ENCODE measurements at regions not wholly inside any gene's neighbourhood (a gene's known extent, or its start where the extent isn't known, plus 50 kb on each side); places are given as distances from the start of the nearest gene placed in this dataset.

- DNase-seq (ENCODE audit: extremely low spot score), result no peak
- ChIA-PET CTCF (interaction anchor here (0.9 kb wide), 1 partner anchor 21 kb away, joined by 3 read pairs; no protein-coding TSS in a partner anchor), POLR2A (no interaction called here)
- TF ChIP-seq CTCF (IDR thresholded peaks at IDR 0.05; ENCODE audit: control extremely low read depth, extremely low read depth, low read depth, missing control alignments), result no peak
These were observed 221.6 kb downstream of the NR2F1-AS1 start for GRCh38 chr5:93359296-93359959.

DNA sequence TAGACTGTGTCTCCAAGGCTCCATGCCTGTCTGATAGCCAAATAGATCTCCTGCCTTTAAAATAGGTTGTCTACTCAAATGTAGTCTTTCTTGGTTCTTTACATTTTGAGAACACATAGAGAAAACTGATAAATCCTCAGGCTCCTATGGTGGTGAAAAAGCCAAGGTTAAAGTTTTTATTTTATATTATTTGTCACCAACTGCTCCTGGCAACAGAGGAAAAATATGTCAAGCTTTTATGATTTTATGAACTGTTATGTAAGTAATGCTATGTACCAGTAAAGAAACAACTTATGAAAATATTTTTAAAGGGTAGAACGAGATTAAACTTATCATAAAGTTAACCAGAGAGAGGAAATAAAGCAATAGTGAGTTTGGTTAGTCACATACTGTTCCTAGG, 222.8 kb downstream of the NR2F1-AS1 start:
- no peak for TF ChIP-seq CTCF (IDR thresholded peaks at IDR 0.05; ENCODE audit: control extremely low read depth, extremely low read depth, low read depth, missing control alignments)
- POLR2A ChIA-PET, result no interaction called here
- DNase-seq (ENCODE audit: extremely low spot score), result no peak
- CTCF ChIA-PET, result no interaction called here

DNA sequence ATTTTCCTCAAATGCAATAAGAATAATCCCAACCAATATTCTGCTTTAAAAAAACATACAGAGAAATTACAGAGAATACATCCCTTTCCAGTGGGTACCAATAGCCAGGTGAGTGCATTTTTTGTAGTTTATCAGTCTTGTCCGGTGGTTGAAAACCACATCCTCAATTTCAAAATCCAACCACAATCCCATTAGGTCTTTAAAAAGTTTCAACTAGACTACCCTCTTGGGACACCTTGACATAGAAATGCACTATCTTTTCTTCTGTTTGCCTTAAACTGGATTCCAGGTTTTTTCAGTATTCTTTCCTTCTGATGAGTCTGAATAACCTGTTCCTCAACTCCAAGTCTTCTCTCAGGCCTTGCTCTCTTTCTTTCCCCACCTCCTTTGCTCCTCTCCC, 223.3 kb downstream of the NR2F1-AS1 start:
- no peak for TF ChIP-seq CTCF (IDR thresholded peaks at IDR 0.05; ENCODE audit: control extremely low read depth, extremely low read depth, low read depth, missing control alignments)
- CTCF ChIA-PET, result interaction anchor here (1.7 kb wide), 1 partner anchor 14 kb away, joined by 8 read pairs; no protein-coding TSS in a partner anchor
- POLR2A ChIA-PET, result no interaction called here
- DNase-seq (ENCODE audit: extremely low spot score), result no peak

DNA sequence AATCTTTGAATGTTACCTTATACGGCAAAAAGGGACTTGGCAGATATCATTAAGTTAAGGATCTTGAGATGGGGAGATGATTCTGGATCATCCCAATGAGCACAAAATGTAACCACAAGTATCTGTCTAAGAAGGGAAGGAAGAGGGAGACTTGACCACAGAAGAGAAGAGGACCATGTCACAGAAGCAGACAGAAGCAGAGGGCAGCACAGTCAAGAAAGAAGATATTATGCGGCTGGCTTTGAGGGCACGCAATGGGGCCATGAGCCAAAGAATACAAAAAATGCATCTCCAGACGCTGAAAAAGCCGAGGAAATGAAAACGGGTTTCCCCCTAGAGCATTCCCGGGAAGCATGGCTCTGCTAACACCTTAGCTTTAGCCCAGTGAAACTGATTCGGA, 225.3 kb downstream of the NR2F1-AS1 start:
- POLR2A ChIA-PET, result no interaction called here
- TF ChIP-seq CTCF (IDR thresholded peaks at IDR 0.05; ENCODE audit: control extremely low read depth, extremely low read depth, low read depth, missing control alignments), result no peak
- no peak for DNase-seq (ENCODE audit: extremely low spot score)
- CTCF ChIA-PET, result interaction anchor here (1.0 to 1.7 kb wide), 2 partner anchors 9 to 12 kb away, joined by 5 to 8 read pairs; no protein-coding TSS in a partner anchor

DNA sequence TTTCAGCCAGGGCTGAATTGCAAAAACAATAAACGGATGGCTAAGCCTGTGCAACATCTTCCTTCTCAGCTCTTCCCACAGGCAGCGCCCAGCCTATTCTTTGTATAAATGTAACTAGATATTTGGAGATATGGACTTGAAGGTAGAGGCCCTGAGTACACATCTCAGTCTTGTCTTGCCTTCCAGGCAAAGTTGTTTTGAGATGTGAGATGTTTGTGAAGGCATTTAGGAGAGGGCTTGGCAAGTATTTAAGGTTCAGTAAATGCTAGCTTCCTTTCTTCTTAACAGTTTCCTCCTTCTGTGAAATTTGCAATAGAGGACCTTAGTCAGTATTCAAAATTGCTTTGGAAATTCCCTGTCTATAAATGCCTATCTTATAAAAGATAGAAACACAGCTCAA, 228.8 kb downstream of the NR2F1-AS1 start:
- no peak for TF ChIP-seq CTCF (IDR thresholded peaks at IDR 0.05; ENCODE audit: control extremely low read depth, extremely low read depth, low read depth, missing control alignments)
- CTCF ChIA-PET, result no interaction called here

DNA sequence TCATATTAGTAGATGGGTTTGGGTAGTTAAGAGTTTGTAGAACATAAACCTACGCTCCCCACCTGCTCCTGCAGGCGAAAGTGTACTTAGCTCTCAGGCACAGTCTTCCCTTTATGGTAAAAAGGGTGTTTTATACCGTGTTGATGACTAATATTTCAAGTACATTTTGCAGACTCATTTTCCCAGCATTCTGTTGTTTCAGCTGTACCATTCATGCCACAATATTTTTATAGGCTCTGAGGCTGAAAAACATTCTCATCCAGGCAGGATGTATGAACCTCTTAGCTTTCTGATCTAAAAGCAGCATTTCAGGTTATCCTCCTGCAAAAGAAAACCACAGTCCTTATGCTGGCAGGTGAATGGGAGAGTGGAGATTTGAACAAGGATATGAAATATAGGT, 231.4 kb downstream of the NR2F1-AS1 start:
- DNase-seq (ENCODE audit: extremely low spot score), result no peak
- ChIA-PET POLR2A (no interaction called here), CTCF (interaction anchor here (0.7 to 2.0 kb wide), 3 partner anchors 11 to 20 kb away, joined by 3 to 5 read pairs (median 3); no protein-coding TSS in a partner anchor)
- no peak for TF ChIP-seq CTCF (IDR thresholded peaks at IDR 0.05; ENCODE audit: control extremely low read depth, extremely low read depth, low read depth, missing control alignments)

More for the DNA sequence above, 228.8 kb downstream of the NR2F1-AS1 start:
- no peak for DNase-seq (ENCODE audit: extremely low spot score)
- POLR2A ChIA-PET, result no interaction called here

All from GM10248 (cell line).